Heart left ventricle (tissue), 13 donors: ENCODE measurements at regions not wholly inside any gene's neighbourhood (a gene's known extent, or its start where the extent isn't known, plus 50 kb on each side); places are given as distances from the start of the nearest gene placed in this dataset.

Source experiments
- CTCF ChIP-seq, 12 donors: fragments of 200-600 bp; sonication (generic) in 4 of 12; IDR thresholded peaks; one replicate each; pipeline versions ENCODE4 v1.5.0 to v1.8.0; 2018 to 2022; ENCODE audit warnings: antibody characterized with exemption in 12 of 12, mild to moderate bottlenecking in 5 of 12
- POLR2A ChIP-seq, 2 donors: fragments of 450-650 bp; IDR thresholded peaks; one replicate each; pipeline ENCODE4 v1.6.1; 2017; ENCODE audit warnings: antibody characterized with exemption in 2 of 2, mild to moderate bottlenecking in 2 of 2, moderate library complexity in 2 of 2
- donor health status: ischemic (EF 13 %, LVEDD 7.1; RV severe dilation, severe dysfunction).
- donor health status: DM: no; HTN: yes; CAD: no.
- donor health status: DM: no; HTN: no; CAD: no.
- donor health status: ischemic (EF 25% LVEDD 6.9; RV normal size, moderate dysfunction).
- donor health status: ischemic (EF 25% LVEDD 5.7; RV mildly dilated, moderate dysfunction).
- donor health status: ischemic (EF 35%, LVEDD 5.7; RV mildly dilated, moderate dysfunction).
- donor health status: nonischemic (EF 11% LVEDD 7.7; RV severe dilation, severe dysfunction).
- donor health status: DM: yes; HTN: yes; CAD: no.
- donor health status: PGD.
- donor health status: ischemic (EF 29% LVEDD 5.4; RV normal size, mild dysfunction).
- donor health status: nonischemic (EF 23%, LVEDD 6.1; RV moderate dilation, normal function).

- TF ChIP-seq CTCF (IDR thresholded peaks at IDR 0.05) = no peak
- TF ChIP-seq POLR2A (IDR thresholded peaks at IDR 0.05) = no peak
Observed at GRCh38 chr9:89768650-89769071, 163.8 kb downstream of the GADD45G start.
